COLO668 (cell line): ENCODE measurements at regions not wholly inside any gene's neighbourhood (a gene's known extent, or its start where the extent isn't known, plus 50 kb on each side); places are given as distances from the start of the nearest gene placed in this dataset.
"Not testable (repeated sequence)": the region's sequence is repeated elsewhere in the genome, so short reads cannot be mapped to it uniquely, and the experiment has no call there.

Source experiments
- DNase-seq: peaks from one replicate; lab custom pipeline; 2025; ENCODE audit not compliant: unreplicated experiment; lab: John Stamatoyannopoulos, UW

DNA sequence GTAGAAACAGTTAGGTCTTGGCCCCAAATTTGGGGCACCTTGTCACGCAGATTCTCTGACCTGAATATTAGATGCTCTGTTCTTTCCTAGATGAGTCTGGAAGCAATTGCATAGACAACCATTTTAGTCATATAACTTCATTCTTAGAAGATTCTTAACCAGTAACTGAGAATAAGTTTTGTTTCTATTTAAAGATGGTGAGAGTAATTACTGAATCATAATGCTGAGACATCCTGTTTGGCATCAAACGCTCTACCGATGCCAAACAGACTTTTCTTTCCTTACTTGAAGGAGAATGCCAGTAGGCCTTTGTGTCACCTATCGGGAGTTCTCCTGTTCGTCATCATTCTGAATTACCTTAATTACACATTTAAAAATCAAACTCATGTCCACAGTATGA is 131.6 kb upstream of the ID4 start:
- no peak for DNase-seq

GRCh38 chr6:19712012-19712688 is 125.0 kb upstream of the ID4 start:
- no peak for DNase-seq

GRCh38 chr6:19712998-19713397 is 124.2 kb upstream of the ID4 start:
- DNase-seq = no peak

GRCh38 chr6:19713411-19713810 is 123.8 kb upstream of the ID4 start:
- no peak for DNase-seq

- DNase-seq = no peak
These were observed 123.2 kb upstream of the ID4 start for GRCh38 chr6:19713984-19714383.

DNA sequence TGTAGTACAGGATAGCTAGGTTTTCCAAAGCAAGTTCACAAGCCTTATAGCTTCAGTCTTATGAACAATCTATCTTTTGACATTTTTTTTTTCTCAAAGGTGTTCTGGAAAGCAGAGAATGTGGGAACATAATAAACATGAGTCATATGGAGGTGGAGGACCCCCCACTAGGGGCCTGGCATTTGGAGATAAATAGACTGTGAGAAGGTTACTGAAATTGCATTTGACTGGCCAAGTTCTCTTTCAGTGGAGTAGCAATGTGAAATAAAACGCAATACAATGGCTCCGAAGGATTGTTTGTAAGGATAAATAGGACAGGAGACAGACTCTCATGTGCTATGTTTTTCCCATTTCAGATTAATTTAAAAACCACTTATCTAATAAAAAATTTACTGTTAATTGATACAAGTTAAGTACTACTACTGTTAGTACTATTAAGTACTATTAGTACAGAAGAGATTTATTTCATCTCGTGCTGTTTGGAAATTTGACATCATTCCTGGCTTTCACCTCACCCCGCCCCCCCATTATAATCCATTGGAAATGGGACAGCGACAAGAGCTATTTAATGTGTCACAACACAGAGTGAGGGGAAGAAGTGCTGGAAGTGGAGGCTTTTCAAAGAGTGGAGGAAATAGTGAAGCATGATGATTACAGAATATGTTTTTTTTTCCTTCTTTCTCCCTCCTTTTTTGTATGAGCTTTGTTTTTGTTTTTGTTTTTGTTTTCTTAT is 122.6 kb upstream of the ID4 start:
- no peak for DNase-seq

DNA sequence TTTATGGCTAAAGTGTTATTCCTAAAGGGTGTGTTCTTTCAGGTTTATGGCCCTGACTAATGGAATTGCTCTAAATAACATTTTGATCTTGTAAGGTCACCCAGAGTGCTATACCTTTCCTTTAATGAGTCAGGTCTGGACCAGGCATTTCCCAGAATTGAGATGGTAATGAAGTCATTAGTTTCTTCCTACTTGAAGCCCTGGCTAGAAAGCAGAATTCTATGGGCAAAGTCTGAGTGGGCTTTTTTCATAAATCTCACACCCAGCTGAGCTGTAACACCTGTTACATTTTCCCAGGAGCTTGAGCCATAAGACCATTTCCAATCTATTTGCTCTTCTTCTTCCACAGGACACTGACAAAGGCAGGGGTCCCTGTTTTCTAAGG is 122.0 kb upstream of the ID4 start:
- DNase-seq = no peak

DNA sequence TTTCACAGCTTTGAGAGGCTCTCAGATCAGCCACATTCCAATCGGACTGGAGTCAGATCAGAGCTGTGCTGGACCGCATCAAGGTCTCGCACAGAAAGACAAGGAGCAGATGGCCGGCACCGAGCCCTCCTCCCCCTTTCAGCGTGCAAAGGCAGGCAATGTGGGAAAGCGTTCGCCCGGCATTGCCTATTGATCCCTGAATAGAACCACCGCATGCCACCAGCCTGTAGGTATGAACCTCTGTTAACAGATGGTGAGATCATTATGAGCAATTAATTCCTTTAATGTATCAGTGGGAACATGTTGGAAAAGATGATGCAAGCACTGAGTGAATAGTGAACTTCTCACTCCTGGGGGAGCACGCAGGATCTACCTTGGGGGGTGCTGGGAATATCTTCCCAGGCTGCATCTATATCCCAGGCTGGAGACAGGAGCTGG is 117.5 kb upstream of the ID4 start:
- DNase-seq = no peak

- DNase-seq = no peak
These were observed 115.3 kb upstream of the ID4 start for GRCh38 chr6:19721766-19722377.

DNA sequence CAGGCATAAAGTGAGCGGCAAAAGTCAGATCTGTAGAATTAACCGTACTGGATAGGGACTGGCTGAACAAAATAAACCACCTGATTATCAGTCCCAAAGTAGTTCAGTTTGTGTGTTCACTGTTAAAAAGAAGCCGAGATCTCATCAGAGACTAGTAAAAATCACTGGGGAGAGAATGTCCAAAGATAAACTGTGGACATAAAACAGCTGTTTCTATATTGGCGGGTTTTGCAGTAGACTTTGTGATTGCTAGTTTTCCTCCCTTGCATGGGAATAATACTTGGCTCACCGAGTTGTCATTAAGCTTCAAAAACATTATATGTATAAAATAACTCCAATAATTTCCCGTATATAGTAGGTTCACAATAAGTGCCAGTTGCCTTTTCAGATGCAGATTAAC is 114.2 kb upstream of the ID4 start:
- no peak for DNase-seq

DNA sequence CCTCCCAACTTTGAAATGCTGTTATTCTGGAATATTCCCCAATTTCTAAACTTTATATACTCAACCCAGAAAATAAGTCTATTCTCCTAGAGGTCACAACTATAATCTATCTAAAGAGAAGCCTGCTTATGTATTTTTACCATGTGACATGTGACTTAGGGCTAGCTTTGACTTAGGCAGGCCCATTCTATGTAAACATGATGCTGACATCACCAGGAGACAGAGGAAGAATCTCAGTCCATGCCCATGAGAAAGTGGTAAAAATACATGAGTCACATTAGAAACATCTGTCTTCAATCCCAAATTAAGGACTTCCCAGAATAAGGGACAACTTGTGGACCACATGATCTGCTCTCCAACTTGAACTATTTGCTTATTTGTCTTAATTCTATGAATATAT is 113.6 kb upstream of the ID4 start:
- no peak for DNase-seq

- DNase-seq = not testable (repeated sequence)
These were observed 111.7 kb upstream of the ID4 start for GRCh38 chr6:19725436-19725835.

GRCh38 chr6:19731282-19731681 is 105.9 kb upstream of the ID4 start:
- no peak for DNase-seq

DNA sequence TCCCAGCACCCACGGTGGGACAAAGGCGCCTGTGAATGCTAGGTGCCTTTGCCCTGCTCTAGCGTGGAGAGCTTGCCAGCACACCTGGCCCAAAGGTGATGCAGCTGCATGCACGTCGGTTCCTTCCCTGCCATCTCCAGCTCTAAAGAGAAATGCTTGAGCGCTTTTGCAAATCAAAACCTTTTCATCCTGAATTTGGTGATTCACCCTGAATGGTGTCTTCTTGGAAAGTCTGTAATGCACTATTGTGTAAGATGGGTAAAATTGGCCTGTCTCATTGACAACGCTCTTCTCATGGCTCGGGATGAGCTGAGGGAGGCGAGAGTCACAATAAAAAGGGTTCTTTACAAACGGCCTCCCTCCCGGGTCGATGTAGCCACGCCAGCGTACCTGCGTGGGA is 103.1 kb upstream of the ID4 start:
- no peak for DNase-seq

- DNase-seq = no peak
These were observed 102.7 kb upstream of the ID4 start for GRCh38 chr6:19734519-19734918.

DNA sequence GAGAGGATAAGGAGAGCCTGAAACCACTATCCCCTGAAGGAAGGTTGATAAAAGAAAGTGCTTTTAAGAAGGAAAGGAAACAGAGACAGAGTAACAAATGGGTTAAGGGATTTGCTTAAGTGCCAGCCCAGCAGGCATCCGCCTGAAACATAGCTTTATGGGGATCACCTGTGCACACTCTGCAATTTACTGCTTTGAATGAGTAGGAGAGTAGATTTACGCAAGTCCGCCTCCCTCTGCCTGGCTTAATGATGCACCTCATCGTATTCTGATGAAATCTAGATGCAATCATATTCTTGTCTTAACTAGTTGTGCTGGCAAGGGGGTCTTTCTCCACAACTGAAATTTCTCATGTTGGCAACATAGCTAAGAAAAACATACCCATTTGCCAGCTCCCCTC is 101.1 kb upstream of the ID4 start:
- no peak for DNase-seq

GRCh38 chr6:19738010-19738409 is 99.2 kb upstream of the ID4 start:
- DNase-seq = no peak

DNA sequence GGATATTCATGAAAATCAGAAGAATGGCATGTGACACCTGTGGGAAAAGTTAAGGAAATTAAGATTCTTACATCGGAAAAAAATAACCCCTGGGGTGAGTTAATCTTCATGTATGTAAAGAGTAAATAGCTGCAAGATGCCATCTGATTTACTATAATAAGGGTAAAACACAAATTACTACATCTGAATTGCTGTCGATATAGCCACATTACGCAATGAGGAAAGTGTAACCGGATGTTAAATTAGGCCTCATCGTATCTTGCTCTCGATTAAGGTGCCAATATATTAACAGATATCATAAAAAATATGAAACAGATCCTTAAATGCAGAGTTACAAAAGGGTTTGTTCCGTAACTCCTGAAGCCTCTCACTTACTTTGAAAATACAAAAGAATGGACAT is 87.4 kb upstream of the ID4 start:
- DNase-seq = no peak

DNA sequence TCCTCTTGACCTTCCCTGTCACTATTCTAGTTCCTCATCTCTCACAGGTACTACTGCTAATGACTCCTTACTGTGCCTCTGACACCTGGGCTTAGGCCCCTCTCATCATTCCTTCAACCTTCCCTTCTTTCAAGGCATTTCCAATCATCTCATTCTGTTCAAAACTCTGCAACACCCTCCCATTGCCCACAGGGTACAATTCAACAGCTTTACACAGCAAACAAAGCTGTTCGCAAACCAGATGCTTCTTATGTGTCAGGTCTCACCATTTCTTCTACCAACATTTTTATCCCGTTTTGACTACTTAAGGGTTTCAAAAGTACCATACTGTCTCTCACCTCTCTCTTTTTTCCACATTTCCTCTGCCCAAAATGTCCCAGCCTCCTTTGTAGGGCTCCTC is 84.4 kb upstream of the ID4 start:
- no peak for DNase-seq

GRCh38 chr6:19753826-19754225 is 83.3 kb upstream of the ID4 start:
- peak; percentile 1 for DNase-seq

- no peak for DNase-seq
These were observed 82.5 kb upstream of the ID4 start for GRCh38 chr6:19754686-19755085.

GRCh38 chr6:19755181-19755580 is 82.0 kb upstream of the ID4 start:
- no peak for DNase-seq
